Ovary (tissue), 7 donors: ENCODE measurements at regions not wholly inside any gene's neighbourhood (a gene's known extent, or its start where the extent isn't known, plus 50 kb on each side); places are given as distances from the start of the nearest gene placed in this dataset.

Source experiments
- DNase-seq, 5 donors: peaks; one replicate each; pipeline ENCODE4 v3.0.0-alpha.2; 2019 to 2020
- H3K27ac ChIP-seq, 2 donors: fragments of 200-600 bp; one replicate each; pipeline versions ENCODE4 v1.5.1 to v1.8.0; 2019 to 2022
- H3K27me3 ChIP-seq: fragments of 200-600 bp; one replicate; pipeline ENCODE4 v1.8.0; 2022
- H3K36me3 ChIP-seq: fragments of 200-600 bp; sonication (generic); one replicate; pipeline ENCODE4 v1.5.1; 2019
- H3K4me1 ChIP-seq: one replicate; pipeline ENCODE4 v1.8.1; 2013; ENCODE audit warnings: mild to moderate bottlenecking, moderate library complexity; ENCODE audit not compliant: insufficient read depth
- H3K4me3 ChIP-seq: fragments of 200-600 bp; sonication (generic); one replicate; pipeline ENCODE4 v1.5.1; 2017
- H3K9me3 ChIP-seq, 2 donors: fragments of 200-600 bp in 1 of 2; sonication (generic) in 1 of 2; one replicate each; pipeline versions ENCODE4 v1.5.1 to v1.8.1; 2013 to 2019; ENCODE audit warnings: mild to moderate bottlenecking in 1 of 2, moderate library complexity in 1 of 2
- CTCF ChIP-seq, 3 donors: fragments of 450-650 bp in 2 of 3; fragments of 200-600 bp in 1 of 3; IDR thresholded peaks; one replicate each; pipeline versions ENCODE4 v1.5.1 to v1.8.0; 2016 to 2022; ENCODE audit warnings: antibody characterized with exemption in 3 of 3, mild to moderate bottlenecking in 1 of 3
- EP300 ChIP-seq: sonication (generic); formaldehyde crosslinking; IDR thresholded peaks from one replicate; pipeline ENCODE4 v1.6.1; 2017; ENCODE audit warnings: antibody characterized with exemption
- POLR2A ChIP-seq: fragments of 450-650 bp; IDR thresholded peaks from one replicate; pipeline ENCODE4 v1.6.1; 2017; ENCODE audit warnings: antibody characterized with exemption, mild to moderate bottlenecking, moderate library complexity
- WGBS, 3 donors: extraction: QIAGEN DNeasy Blood & Tissue Kit in 1 of 3; methylation state at CpG; one replicate each; pipeline versions ENCODE4 v1.1.5 to v1.1.7; 2013 to 2017; 5-methylcytosine and 5-hydroxymethylcytosine counted together
- intact Hi-C, 4 donors: fragments of 100-400 bp; cut with DNase I; formaldehyde crosslinking; loops; one replicate each; pipeline versions ENCODE4 v1.11.0 to v1.15.1; 2022 to 2023
- donor health status: DM: no; HTN: no; CAD: no; lungs with moderate emphysema.
- donor health status: DM: no; HTN: no; CAD: no.
- donor health status: Bipolar disorder and iron deficiency.
- donor health status: DM: no; HTN: no; CAD: no.
- donor health status: DM: yes; HTN: yes; CAD: no.

DNA sequence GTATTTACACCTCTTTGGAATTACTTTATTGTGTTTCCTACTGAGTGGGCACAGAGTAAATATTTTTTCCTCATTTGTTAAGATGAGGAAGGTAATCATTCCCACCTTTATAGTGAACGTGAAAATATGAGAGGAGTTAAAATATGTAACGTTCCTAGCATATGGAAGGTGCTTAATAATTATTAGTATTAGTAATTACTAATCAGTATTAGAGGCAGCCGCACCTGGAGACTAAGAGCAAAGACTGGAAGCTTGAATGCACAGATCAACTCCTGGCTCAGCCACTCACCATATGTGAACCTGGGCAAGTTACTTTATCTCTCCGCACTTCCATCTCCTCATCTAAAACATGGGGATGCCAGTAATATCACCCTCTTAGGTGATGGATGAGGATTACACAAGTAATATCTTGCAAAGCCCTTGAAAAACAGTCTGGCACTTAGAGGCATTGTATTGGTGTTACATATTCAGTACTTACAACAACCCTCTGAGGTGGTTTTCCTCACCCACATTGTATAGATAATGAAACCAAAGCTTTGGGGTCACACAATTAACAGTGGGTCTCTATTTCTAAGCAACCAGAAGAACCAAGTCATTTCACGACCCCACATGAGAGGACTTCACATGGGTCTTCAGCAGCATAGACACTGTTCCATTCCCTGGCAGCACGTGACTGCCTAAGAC lies 100.3 kb upstream of the KCTD1 start:
- Histone ChIP-seq H3K27me3 (no peaks in the 10 kb centered on the region), H3K4me3 (no peak overlapping the region), H3K36me3 (no peaks in the 10 kb centered on the region), H3K4me1 (no peaks in the 10 kb centered on the region), H3K9me3 (no peaks in the 10 kb centered on the region), H3K27ac (no peak overlapping the region)
- WGBS, 3 donors: 91 to 95% (median 91%) methylated on average over 6 of the region's 6 CpGs
- TF ChIP-seq POLR2A: no peak
- TF ChIP-seq CTCF (IDR thresholded peaks at IDR 0.05): no peak
- TF ChIP-seq EP300: no peak
- intact Hi-C loops: loop anchor here in 1 of 4 donors (2.0 kb wide), 1 partner anchor 266 kb away; no protein-coding TSS in a partner anchor
- no peak for DNase-seq

GRCh38 chr18:26646901-26647300 lies 98.5 kb upstream of the KCTD1 start:
- Histone ChIP-seq H3K9me3 (no peaks in the 10 kb centered on the region), H3K27me3 (no peaks in the 10 kb centered on the region), H3K27ac (no peak overlapping the region), H3K4me1 (no peaks in the 10 kb centered on the region), H3K4me3 (no peak overlapping the region), H3K36me3 (no peaks in the 10 kb centered on the region)
- no peak for TF ChIP-seq POLR2A
- no peak for TF ChIP-seq EP300
- TF ChIP-seq CTCF (IDR thresholded peaks at IDR 0.05): no peak
- DNase-seq: no peak
- intact Hi-C loops: no loop called here
- 81 to 94% (median 84%) methylated on average over 4 of the region's 4 CpGs for WGBS, 3 donors

DNA sequence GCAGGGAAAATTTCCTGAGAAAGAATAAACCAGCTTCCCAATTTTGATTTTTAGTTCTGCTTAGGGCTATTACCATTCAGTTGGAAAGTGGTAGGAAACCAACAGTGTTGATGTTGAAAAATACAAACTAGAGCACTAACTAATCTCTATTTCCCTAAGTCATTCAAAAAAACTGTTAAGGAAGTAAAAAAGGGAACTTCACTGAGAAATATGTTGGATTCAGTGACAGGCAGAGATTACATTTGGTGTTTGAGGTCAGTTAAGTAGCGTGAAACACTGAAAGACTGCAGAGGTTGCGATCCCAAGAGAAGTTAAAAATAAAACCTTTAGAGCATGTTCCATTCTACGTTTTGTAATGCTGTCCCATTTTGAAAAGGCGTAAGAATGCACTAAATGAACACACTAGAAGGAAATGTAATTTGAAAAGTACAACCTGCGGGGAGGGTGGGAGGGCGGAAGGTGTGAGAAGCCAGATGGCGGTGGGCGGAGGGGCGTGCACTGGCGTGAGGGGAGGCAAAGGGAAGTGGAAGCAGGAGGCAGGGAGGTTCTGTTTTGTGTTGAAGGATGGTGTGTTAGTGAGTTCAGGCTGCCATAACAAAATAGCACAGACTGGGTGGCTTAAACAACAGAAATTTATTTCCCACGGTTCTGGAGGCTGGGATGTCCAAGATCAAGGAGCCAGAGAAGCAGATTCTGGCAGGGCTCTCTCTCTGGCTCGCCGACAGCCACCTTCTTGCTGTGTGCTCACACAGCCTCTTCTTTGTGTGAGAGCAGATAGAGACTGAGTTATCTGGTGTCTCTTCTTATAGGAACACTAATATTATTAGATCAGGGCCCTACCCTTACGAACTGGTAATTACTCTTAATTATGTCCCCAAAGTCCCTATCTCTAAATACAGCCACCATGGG lies 94.3 kb upstream of the KCTD1 start:
- no peak for DNase-seq
- H3K36me3 ChIP-seq: no peaks in the 10 kb centered on the region
- intact Hi-C loops: no loop called here
- no peak overlapping the region for H3K27ac ChIP-seq
- H3K9me3 ChIP-seq: no peaks in the 10 kb centered on the region
- H3K4me3 ChIP-seq: no peak overlapping the region
- H3K27me3 ChIP-seq: no peaks in the 10 kb centered on the region
- H3K4me1 ChIP-seq: peaks cover 1% of the 10 kb centered on the region
- WGBS, 3 donors: 83 to 89% (median 87%) methylated on average over 14 of the region's 14 CpGs
- TF ChIP-seq POLR2A: no peak
- no peak for TF ChIP-seq EP300
- TF ChIP-seq CTCF (IDR thresholded peaks at IDR 0.05): no peak

DNA sequence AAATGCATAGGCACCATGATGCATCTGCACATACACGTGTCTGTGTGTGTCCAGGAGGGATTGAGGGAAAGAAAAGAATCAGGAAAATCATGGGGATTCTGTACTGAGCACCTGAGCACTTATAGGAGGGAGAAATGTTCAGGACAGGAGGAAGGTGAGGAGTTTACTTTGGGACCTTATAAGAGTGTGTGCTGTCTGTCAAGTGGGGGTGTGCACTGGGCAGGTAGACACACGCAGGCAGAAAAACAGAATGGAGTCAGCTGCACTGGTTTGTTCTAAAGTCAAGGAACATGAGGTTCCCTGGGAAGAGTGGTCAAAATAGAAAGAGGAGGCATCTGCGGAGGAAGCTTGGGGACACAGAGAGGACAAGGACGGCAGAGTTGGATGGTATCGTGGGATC lies 92.2 kb upstream of the KCTD1 start:
- no peaks in the 10 kb centered on the region for H3K27me3 ChIP-seq
- WGBS, 3 donors: 92 to 96% (median 92%) methylated on average over 5 of the region's 5 CpGs
- no peak overlapping the region for H3K27ac ChIP-seq
- intact Hi-C loops: no loop called here
- no peak overlapping the region for H3K4me3 ChIP-seq
- no peaks in the 10 kb centered on the region for H3K36me3 ChIP-seq
- H3K4me1 ChIP-seq: peaks cover 1% of the 10 kb centered on the region
- H3K9me3 ChIP-seq: no peaks in the 10 kb centered on the region
- DNase-seq: no peak
- TF ChIP-seq EP300: no peak
- TF ChIP-seq CTCF (IDR thresholded peaks at IDR 0.05): no peak
- TF ChIP-seq POLR2A: no peak
